Breast epithelium (tissue), 4 donors: ENCODE measurements at regions not wholly inside any gene's neighbourhood (a gene's known extent, or its start where the extent isn't known, plus 50 kb on each side); places are given as distances from the start of the nearest gene placed in this dataset.
"Not testable (repeated sequence)": the region's sequence is repeated elsewhere in the genome, so short reads cannot be mapped to it uniquely, and the experiment has no call there.

Experiments used
- DNase-seq, 2 donors: peaks; one replicate each; pipeline ENCODE4 v3.0.0-alpha.2; 2019; ENCODE audit warnings: low spot score in 2 of 2
- H3K27ac ChIP-seq, 2 donors: fragments of 200-600 bp; sonication (generic) in 1 of 2; one replicate each; pipeline ENCODE4 v1.5.1; 2016 to 2019; ENCODE audit warnings: mild to moderate bottlenecking in 1 of 2
- H3K27me3 ChIP-seq, 2 donors: fragments of 200-600 bp; sonication (generic) in 1 of 2; one replicate each; pipeline versions ENCODE4 v1.5.1 to v1.6.0; 2017 to 2019; ENCODE audit warnings: control low read depth in 1 of 2, mild to moderate bottlenecking in 1 of 2
- H3K36me3 ChIP-seq: fragments of 200-600 bp; one replicate; pipeline ENCODE4 v1.5.1; 2019
- H3K4me1 ChIP-seq, 2 donors: fragments of 200-600 bp; sonication (generic); one replicate each; pipeline ENCODE4 v1.5.1; 2016 to 2019; ENCODE audit warnings: control low read depth in 1 of 2
- H3K4me3 ChIP-seq, 3 donors: fragments of 200-600 bp; sonication (generic); 1 replicate in 2 of 3; 2 replicates in 1 of 3; pipeline ENCODE4 v1.5.1; 2016 to 2019; ENCODE audit warnings: mild to moderate bottlenecking in 3 of 3, moderate library complexity in 2 of 3
- H3K9me3 ChIP-seq, 2 donors: fragments of 200-600 bp; sonication (generic) in 1 of 2; one replicate each; pipeline ENCODE4 v1.5.1; 2016 to 2019; ENCODE audit warnings: control low read depth in 1 of 2
- POLR2A ChIP-seq: fragments of 450-650 bp; IDR thresholded peaks from one replicate; pipeline ENCODE4 v1.6.1; 2016; ENCODE audit warnings: antibody characterized with exemption, mild to moderate bottlenecking, moderate library complexity
- POLR2AphosphoS5 ChIP-seq, 3 donors: sonication (generic); formaldehyde crosslinking; IDR thresholded peaks; one replicate each; pipeline ENCODE4 v1.6.1; 2017; ENCODE audit warnings: antibody characterized with exemption in 3 of 3
- intact Hi-C: fragments of 100-400 bp; cut with DNase I; formaldehyde crosslinking; loops from one replicate; pipeline ENCODE4 v1.15.1; 2023; ENCODE audit warnings: low total_unique reads
- TF ChIP-seq, protein P1 (sequence below), 3 donors: fragments of 450-650 bp; IDR thresholded peaks; one replicate each; pipeline ENCODE4 v1.5.1; 2016 to 2017; ENCODE audit warnings: antibody characterized with exemption in 3 of 3, mild to moderate bottlenecking in 3 of 3, moderate library complexity in 3 of 3

DNA sequence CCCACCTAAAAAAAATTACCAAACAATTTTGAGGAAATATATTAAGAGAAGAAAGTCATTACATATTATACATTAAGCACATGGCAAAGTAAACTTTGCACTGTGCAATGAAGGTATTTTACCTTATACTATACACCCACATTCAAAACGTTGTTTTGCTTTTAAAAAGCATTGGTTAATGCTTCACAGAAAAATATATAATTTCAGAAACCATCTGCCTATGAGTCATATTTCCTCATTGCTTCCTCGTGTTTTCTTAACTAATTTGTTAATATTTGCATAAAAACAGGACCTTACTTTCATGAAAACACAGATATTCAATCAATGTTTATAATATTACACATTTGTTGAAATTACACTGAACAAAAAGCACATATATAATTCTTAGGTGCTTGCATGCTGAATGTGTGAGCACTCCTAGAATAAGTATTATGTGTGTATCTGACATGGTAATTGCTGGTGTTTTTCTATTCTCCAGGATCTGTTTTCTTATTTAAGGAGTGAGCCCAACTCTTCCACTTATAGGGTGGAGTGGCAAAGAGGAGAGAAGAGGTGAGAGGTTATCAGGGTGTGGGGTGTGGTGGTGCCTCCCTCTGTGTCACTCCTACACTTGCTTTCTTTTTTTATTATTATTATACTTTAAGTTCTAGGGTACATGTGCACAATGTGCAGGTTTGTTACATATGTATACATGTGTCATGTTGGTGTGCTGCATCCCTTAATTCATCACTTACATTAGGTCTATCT, 95.1 kb upstream of the IQCM start:
- Histone ChIP-seq H3K4me1 (no peaks in the 10 kb centered on the region), H3K4me3 (no peak overlapping the region), H3K36me3 (no peaks in the 10 kb centered on the region), H3K27me3 (no peaks in the 10 kb centered on the region), H3K27ac (no peak overlapping the region), H3K9me3 (no peaks in the 10 kb centered on the region)
- intact Hi-C loops: no loop called here
- TF ChIP-seq POLR2AphosphoS5 (IDR thresholded peaks at IDR 0.05): no peak
- no peak for DNase-seq

DNA sequence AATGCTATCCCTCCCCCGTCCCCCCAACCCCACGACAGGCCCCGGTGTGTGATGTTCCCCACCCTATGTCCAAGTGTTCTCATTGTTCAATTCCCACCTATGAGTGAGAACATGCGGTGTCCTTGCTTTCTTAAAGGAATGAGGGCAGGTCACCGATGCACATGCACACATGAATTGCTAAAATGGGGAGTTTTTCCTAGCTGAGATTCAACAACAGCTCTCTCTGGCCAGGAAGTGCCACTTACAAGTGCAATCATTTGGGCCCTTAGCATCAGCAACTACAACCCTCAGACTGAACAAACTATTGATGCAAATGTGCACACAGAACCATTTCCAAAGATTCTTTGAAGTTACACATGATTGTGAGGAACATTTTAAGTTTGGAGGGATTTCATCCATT, 95.7 kb upstream of the IQCM start:
- H3K27ac ChIP-seq: no peak overlapping the region

DNA sequence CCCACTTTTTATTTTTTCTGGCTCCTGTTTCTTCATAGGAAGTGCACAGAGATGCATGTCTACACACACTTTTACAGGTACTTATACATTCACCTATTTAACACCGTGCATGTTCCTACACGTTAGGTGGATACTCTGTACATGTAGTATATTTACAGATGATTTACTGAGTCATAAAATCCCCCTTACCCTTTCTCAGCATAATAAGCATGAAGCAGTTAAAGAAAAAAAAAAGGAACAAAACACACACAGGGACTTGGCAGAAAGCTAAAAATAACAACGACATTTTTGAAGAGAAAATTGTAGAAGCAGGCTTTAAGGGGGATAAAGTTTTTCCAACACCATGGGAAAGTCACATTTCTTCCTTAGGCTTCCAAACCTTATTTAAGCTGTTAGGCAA, 96.4 kb upstream of the IQCM start:
- intact Hi-C loops: no loop called here
- no peaks in the 10 kb centered on the region for H3K4me1 ChIP-seq
- H3K27ac ChIP-seq: no peak overlapping the region
- H3K27me3 ChIP-seq: no peaks in the 10 kb centered on the region
- no peak overlapping the region for H3K4me3 ChIP-seq
- H3K9me3 ChIP-seq: no peaks in the 10 kb centered on the region
- no peak for TF ChIP-seq POLR2A
- TF ChIP-seq POLR2AphosphoS5 (IDR thresholded peaks at IDR 0.05): no peak
- TF ChIP-seq, protein P1, sequence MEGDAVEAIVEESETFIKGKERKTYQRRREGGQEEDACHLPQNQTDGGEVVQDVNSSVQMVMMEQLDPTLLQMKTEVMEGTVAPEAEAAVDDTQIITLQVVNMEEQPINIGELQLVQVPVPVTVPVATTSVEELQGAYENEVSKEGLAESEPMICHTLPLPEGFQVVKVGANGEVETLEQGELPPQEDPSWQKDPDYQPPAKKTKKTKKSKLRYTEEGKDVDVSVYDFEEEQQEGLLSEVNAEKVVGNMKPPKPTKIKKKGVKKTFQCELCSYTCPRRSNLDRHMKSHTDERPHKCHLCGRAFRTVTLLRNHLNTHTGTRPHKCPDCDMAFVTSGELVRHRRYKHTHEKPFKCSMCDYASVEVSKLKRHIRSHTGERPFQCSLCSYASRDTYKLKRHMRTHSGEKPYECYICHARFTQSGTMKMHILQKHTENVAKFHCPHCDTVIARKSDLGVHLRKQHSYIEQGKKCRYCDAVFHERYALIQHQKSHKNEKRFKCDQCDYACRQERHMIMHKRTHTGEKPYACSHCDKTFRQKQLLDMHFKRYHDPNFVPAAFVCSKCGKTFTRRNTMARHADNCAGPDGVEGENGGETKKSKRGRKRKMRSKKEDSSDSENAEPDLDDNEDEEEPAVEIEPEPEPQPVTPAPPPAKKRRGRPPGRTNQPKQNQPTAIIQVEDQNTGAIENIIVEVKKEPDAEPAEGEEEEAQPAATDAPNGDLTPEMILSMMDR (IDR thresholded peaks at IDR 0.05): no peak
- no peak for DNase-seq
- no peaks in the 10 kb centered on the region for H3K36me3 ChIP-seq

More for the DNA sequence above, 95.7 kb upstream of the IQCM start:
- Histone ChIP-seq H3K36me3 (no peaks in the 10 kb centered on the region), H3K27me3 (no peaks in the 10 kb centered on the region), H3K4me1 (no peaks in the 10 kb centered on the region), H3K9me3 (no peaks in the 10 kb centered on the region), H3K4me3 (no peak overlapping the region)
- TF ChIP-seq POLR2AphosphoS5 (IDR thresholded peaks at IDR 0.05) (no peak), POLR2A (no peak)
- TF ChIP-seq, protein P1 (IDR thresholded peaks at IDR 0.05): no peak
- intact Hi-C loops: no loop called here
- DNase-seq: no peak

DNA sequence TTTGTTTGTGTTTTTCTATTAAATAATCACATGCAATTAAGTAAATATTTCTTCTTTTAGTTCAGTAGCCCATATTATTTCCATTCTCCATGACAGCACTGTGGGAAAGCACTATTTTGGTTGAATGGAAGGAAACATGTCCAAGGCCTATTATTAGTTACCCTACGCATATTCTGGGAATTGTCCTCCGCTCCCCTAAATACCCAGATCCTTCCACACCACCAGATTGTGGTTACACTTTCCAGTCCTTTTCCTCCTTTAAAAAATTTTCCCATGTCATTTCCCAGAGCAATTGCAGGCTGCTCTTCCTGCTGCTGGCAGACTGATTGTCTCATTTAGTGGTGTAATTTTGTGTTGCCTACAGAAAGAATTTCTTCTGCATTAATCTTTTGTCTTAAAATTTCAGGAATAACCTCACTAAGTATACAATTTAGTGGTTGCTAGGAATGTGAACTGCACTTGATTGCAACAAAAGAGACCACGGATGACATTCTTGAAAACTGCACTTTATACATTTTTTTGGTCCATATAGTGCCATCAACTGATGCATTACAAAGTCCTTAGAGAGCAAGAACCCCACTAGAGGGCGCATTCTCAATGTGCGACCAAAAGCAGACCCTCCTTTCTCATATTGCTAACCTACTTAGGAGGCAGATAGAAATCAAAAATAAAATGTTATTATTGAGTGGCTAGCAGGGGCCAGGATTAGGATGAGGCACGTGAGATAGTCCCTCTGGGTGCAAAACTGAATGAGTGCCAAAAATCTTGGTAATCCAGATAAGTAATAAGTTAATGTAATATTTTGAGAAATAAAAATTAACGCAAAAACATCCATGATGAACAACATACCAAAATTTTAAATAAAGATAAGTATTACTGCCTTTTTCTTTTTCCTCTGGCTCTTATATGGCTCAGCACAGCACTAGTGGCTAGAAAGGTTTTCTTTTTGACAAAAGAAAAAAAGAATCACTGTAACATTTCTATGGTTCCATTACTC, 98.8 kb upstream of the IQCM start:
- Histone ChIP-seq H3K9me3 (no peaks in the 10 kb centered on the region), H3K36me3 (no peaks in the 10 kb centered on the region), H3K4me3 (no peak overlapping the region), H3K27me3 (no peaks in the 10 kb centered on the region), H3K4me1 (no peaks in the 10 kb centered on the region), H3K27ac (no peak overlapping the region)
- DNase-seq: no peak
- intact Hi-C loops: no loop called here
- no peak for TF ChIP-seq POLR2A
- TF ChIP-seq, protein P1 (IDR thresholded peaks at IDR 0.05): peak in 1 of 3 donors; percentile 19

DNA sequence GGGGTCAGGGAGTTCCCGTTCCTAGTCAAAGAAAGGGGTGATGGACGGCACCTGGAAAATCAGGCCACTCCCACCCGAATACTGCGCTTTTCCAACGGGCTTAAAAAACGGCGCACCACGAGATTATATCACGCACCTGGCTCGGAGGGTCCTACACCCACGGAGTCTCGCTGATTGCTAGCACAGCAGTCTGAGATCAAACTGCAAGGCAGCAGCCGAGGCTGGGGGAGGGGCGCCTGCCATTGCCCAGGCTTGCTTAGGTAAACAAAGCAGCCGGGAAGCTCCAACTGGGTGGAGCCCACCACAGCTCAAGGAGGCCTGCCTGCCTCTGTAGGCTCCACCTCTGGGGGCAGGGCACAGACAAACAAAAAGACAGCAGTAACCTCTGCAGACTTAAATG, 100.1 kb upstream of the IQCM start:
- H3K27ac ChIP-seq, H3K4me1 ChIP-seq, H3K9me3 ChIP-seq, H3K27me3 ChIP-seq, H3K4me3 ChIP-seq, H3K36me3 ChIP-seq, intact Hi-C loops, DNase-seq: not testable (repeated sequence)

DNA sequence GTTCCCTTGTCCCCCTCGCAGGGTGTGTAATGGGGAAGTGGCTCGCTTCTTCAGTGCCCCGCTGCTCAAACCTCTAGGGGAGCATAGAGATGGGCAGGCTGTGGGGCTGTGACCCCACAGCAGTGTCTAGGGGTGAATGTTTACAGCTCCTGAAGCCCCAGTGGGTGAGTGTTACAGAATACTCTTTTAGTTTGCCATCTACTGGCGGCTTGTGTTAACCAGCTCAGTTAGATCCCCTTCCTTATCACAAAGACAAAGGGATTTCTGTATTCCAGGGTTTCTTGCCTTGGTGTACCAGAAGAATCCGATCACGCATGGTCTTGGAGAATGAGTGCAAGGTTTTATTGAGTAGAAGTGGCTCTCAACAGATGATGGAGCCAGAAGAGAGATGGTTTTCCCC, 108.1 kb upstream of the IQCM start:
- no peak for DNase-seq
- H3K36me3 ChIP-seq: no peaks in the 10 kb centered on the region

More for the DNA sequence above, 108.1 kb upstream of the IQCM start:
- TF ChIP-seq, protein P1 (IDR thresholded peaks at IDR 0.05): no peak
- TF ChIP-seq POLR2A (no peak), POLR2AphosphoS5 (IDR thresholded peaks at IDR 0.05) (no peak)
- Histone ChIP-seq H3K27ac (no peak overlapping the region), H3K27me3 (no peaks in the 10 kb centered on the region), H3K4me1 (no peaks in the 10 kb centered on the region), H3K4me3 (no peak overlapping the region), H3K9me3 (no peaks in the 10 kb centered on the region)
- intact Hi-C loops: no loop called here
